ENCODE measurements at regions not wholly inside any gene's neighbourhood (a gene's known extent, or its start where the extent isn't known, plus 50 kb on each side); places are given as distances from the start of the nearest gene placed in this dataset.
"Not testable (repeated sequence)": the region's sequence is repeated elsewhere in the genome, so short reads cannot be mapped to it uniquely, and the experiment has no call there.

GRCh38 chr3:159679900-159680299 is 308.7 kb upstream of the IL12A start:
- Histone ChIP-seq H3K9me2 (no peaks in the 10 kb centered on the region), H3K27ac (ENCODE audit: low read depth in 2 of 2, low read length in 1 of 2) (no peak overlapping the region), H3K4me2 (no peak overlapping the region), H3K4me1 (ENCODE audit: control insufficient read depth in 1 of 2, insufficient read depth in 2 of 2, low read depth in 1 of 2, low read length in 1 of 2) (no peaks in the 10 kb centered on the region), H3K36me3 (replicated peaks in 1 of 2; ENCODE audit: control insufficient read depth in 1 of 2, insufficient read depth in 2 of 2, low read length in 1 of 2) (no peaks in the 10 kb centered on the region), H3K79me2 (ENCODE audit: insufficient read depth) (no peaks in the 10 kb centered on the region), H3K9ac (no peak overlapping the region), H3F3A (replicated peaks; ENCODE audit: insufficient read depth) (no peaks in the 10 kb centered on the region), H2AFZ (ENCODE audit: low read depth) (no peak overlapping the region), H3K9me3 (no peaks in the 10 kb centered on the region), H4K20me1 (ENCODE audit: insufficient read depth) (no peaks in the 10 kb centered on the region), H3K4me3 (ENCODE audit: low read depth in 2 of 2, low read length in 1 of 2) (no peak overlapping the region), H3K27me3 (ENCODE audit: insufficient read depth) (no peaks in the 10 kb centered on the region)
- POLR2A ChIA-PET: no interaction called here
- WGBS (ENCODE audit: low lambda C conversion rate): 76% methylated on average over 11 of the region's 11 CpGs
- CTCF ChIA-PET: interaction anchor here (1.2 kb wide), 1 partner anchor 93 kb away, joined by 6 read pairs; no protein-coding TSS in a partner anchor
- TF ChIP-seq POLR2AphosphoS5 (IDR thresholded peaks at IDR 0.05; ENCODE audit: low read depth, low read length) (no peak), FOXJ3 (CRISPR knock-in tag; IDR thresholded peaks at IDR 0.05) (no peak)
- DNase-seq: no peak

GRCh38 chr3:159681717-159682116 is 306.9 kb upstream of the IL12A start:
- H3K36me3 ChIP-seq (replicated peaks in 1 of 2; ENCODE audit: control insufficient read depth in 1 of 2, insufficient read depth in 2 of 2, low read length in 1 of 2); H3K9me2 ChIP-seq; H3F3A ChIP-seq (replicated peaks; ENCODE audit: insufficient read depth); H3K9me3 ChIP-seq; H3K4me1 ChIP-seq (ENCODE audit: control insufficient read depth in 1 of 2, insufficient read depth in 2 of 2, low read depth in 1 of 2, low read length in 1 of 2); H3K79me2 ChIP-seq (ENCODE audit: insufficient read depth); H3K27ac ChIP-seq (ENCODE audit: low read depth in 2 of 2, low read length in 1 of 2); H2AFZ ChIP-seq (ENCODE audit: low read depth); H3K4me3 ChIP-seq (ENCODE audit: low read depth in 2 of 2, low read length in 1 of 2); H3K4me2 ChIP-seq; H3K9ac ChIP-seq; H3K27me3 ChIP-seq (ENCODE audit: insufficient read depth); CTCF ChIA-PET; DNase-seq; H4K20me1 ChIP-seq (ENCODE audit: insufficient read depth); POLR2A ChIA-PET: not testable (repeated sequence)
- WGBS (ENCODE audit: low lambda C conversion rate): 7% methylated on average over 5 of the region's 5 CpGs

- Histone ChIP-seq H3K4me2 (no peak overlapping the region), H2AFZ (ENCODE audit: low read depth) (no peak overlapping the region), H3K79me2 (ENCODE audit: insufficient read depth) (no peaks in the 10 kb centered on the region), H3F3A (replicated peaks; ENCODE audit: insufficient read depth) (no peaks in the 10 kb centered on the region), H3K9me2 (no peaks in the 10 kb centered on the region), H3K27me3 (ENCODE audit: insufficient read depth) (no peaks in the 10 kb centered on the region), H3K27ac (ENCODE audit: low read depth in 2 of 2, low read length in 1 of 2) (no peak overlapping the region), H3K4me3 (ENCODE audit: low read depth in 2 of 2, low read length in 1 of 2) (no peak overlapping the region), H3K36me3 (replicated peaks in 1 of 2; ENCODE audit: control insufficient read depth in 1 of 2, insufficient read depth in 2 of 2, low read length in 1 of 2) (no peaks in the 10 kb centered on the region), H3K9ac (no peak overlapping the region), H3K4me1 (ENCODE audit: control insufficient read depth in 1 of 2, insufficient read depth in 2 of 2, low read depth in 1 of 2, low read length in 1 of 2) (no peaks in the 10 kb centered on the region), H3K9me3 (no peaks in the 10 kb centered on the region), H4K20me1 (ENCODE audit: insufficient read depth) (no peaks in the 10 kb centered on the region)
- TF ChIP-seq NFIC (IDR thresholded peaks at IDR 0.05; ENCODE audit: borderline replicate concordance) (no peak), GABPA (IDR thresholded peaks at IDR 0.05; ENCODE audit: low read depth) (no peak), TEAD4 (IDR thresholded peaks at IDR 0.05; ENCODE audit: borderline replicate concordance, insufficient read depth) (no peak), GATA2 (CRISPR knock-in tag; IDR thresholded peaks at IDR 0.05) (no peak), RCOR1 (IDR thresholded peaks at IDR 0.05; ENCODE audit: low read length) (no peak), SIN3A (IDR thresholded peaks at IDR 0.05; ENCODE audit: borderline replicate concordance, low read depth, low read length) (no peak), SMC3 (IDR thresholded peaks at IDR 0.05; ENCODE audit: low read depth, low read length) (no peak), NRF1 (IDR thresholded peaks at IDR 0.05; ENCODE audit: low read depth, low read length) (no peak), MXI1 (IDR thresholded peaks at IDR 0.05; ENCODE audit: low read depth, low read length) (no peak), RAD21 (IDR thresholded peaks at IDR 0.05; ENCODE audit: low read length) (no peak), FOXJ3 (CRISPR knock-in tag; IDR thresholded peaks at IDR 0.05) (no peak), USF1 (IDR thresholded peaks at IDR 0.05; ENCODE audit: borderline replicate concordance, low read depth) (no peak), FOXM1 (IDR thresholded peaks at IDR 0.05; ENCODE audit: low read depth) (no peak), ELF1 (IDR thresholded peaks at IDR 0.05) (no peak), IRF3 (IDR thresholded peaks at IDR 0.05; ENCODE audit: low read depth, low read length) (no peak)
- CTCF ChIA-PET: no interaction called here
- no peak for DNase-seq
- POLR2A ChIA-PET: no interaction called here
These were observed 302.8 kb upstream of the IL12A start for GRCh38 chr3:159685801-159686200.
